H1 (cell line): ENCODE measurements at regions not wholly inside any gene's neighbourhood (a gene's known extent, or its start where the extent isn't known, plus 50 kb on each side); places are given as distances from the start of the nearest gene placed in this dataset.

ENCODE experiments used
- ATF2 ChIP-seq: IDR thresholded peaks from 2 replicates; pipeline ENCODE4 v1.6.1; 2012; ENCODE audit warnings: low read length, inconsistent platforms
- CTBP2 ChIP-seq: IDR thresholded peaks from 2 replicates; pipeline ENCODE4 v1.7.0; 2011; ENCODE audit warnings: borderline replicate concordance, mild to moderate bottlenecking, moderate library complexity, mixed read lengths, low read length; ENCODE audit not compliant: insufficient read depth, insufficient read length
- HDAC6 ChIP-seq: IDR thresholded peaks from one replicate; pipeline ENCODE4 v1.7.1; 2012; ENCODE audit warnings: low read depth, mild to moderate bottlenecking, inconsistent platforms, low read length, moderate library complexity
- PHF8 ChIP-seq: fragments of 200-600 bp; sonication (generic); conservative IDR thresholded peaks from 2 replicates; pipeline ENCODE4 v1.7.1; 2012; ENCODE audit warnings: low read depth, mild to moderate bottlenecking, inconsistent platforms, low read length, moderate library complexity
- POU5F1 ChIP-seq: IDR thresholded peaks from 2 replicates; pipeline ENCODE4 v1.6.1; 2011; ENCODE audit warnings: low read depth, mild to moderate bottlenecking, low read length, moderate library complexity
- SAP30 ChIP-seq: fragments of 300-600 bp; sonication (generic); IDR thresholded peaks from 2 replicates; pipeline ENCODE4 v1.7.1; 2012; ENCODE audit warnings: low read length, moderate library complexity, mild to moderate bottlenecking, inconsistent platforms; ENCODE audit not compliant: insufficient read depth, insufficient replicate concordance
- SP1 ChIP-seq: IDR thresholded peaks from 2 replicates; pipeline ENCODE4 v1.6.1; 2011; ENCODE audit warnings: low read depth, low read length

- TF ChIP-seq ATF2, result no peak
- TF ChIP-seq SAP30, result no peak
- no peak for TF ChIP-seq POU5F1
- TF ChIP-seq HDAC6, result no peak
- TF ChIP-seq CTBP2, result no peak
- TF ChIP-seq PHF8, result no peak
- no peak for TF ChIP-seq SP1
- TF ChIP-seq, all 59 proteins: peak for 0
Observed at GRCh38 chr11:42114927-42115326, 655.5 kb upstream of the LRRC4C start (continued).
